HepG2 (cell line): ENCODE measurements at regions not wholly inside any gene's neighbourhood (a gene's known extent, or its start where the extent isn't known, plus 50 kb on each side); places are given as distances from the start of the nearest gene placed in this dataset.

Experiments
- ATAC-seq: fragments of 200-7000 bp; cut with Tn5 transposase; 3 replicates; pipeline ENCODE4 v1.9.1; 2020; ENCODE audit warnings: mild to moderate bottlenecking, moderate library complexity
- BruUV-seq: library from RNA; stranded (reverse); fragments of 400-500 nt; replicated peaks from 2 replicates; lab custom pipeline; 2021; lab: Mats Ljungman, UMichigan
- CTCF ChIA-PET: fragments of 300-600 bp; formaldehyde crosslinking; extraction: SDS; loops from one replicate; lab custom pipeline; 2021; ENCODE audit warnings: low total read pairs, inconsistent platforms, low intra/inter-chr PET ratio; lab: Yijun Ruan, JAX
- POLR2A ChIA-PET: fragments of 350-600 bp; sonication (Branson Sonifier 250); formaldehyde crosslinking; loops from one replicate; lab custom pipeline; 2020; ENCODE audit warnings: antibody characterized with exemption, inconsistent platforms; lab: Yijun Ruan, JAX
- DNase-seq: peaks from one replicate; pipeline ENCODE4 v3.0.0-alpha.2; 2015; ENCODE audit warnings: low spot score
- FAIRE-seq: peaks from 3 replicates; lab custom pipeline; 2011; peaks lifted over from hg19 to GRCh38; lab: Jason Lieb, UNC
- H2AFZ ChIP-seq: one replicate; pipeline ENCODE4 v1.6.1; 2011; ENCODE audit warnings: low read length, inconsistent platforms
- H3K27ac ChIP-seq: fragments of 300-600 bp; 3 replicates; pipeline ENCODE4 v1.8.0; 2011; ENCODE audit warnings: mixed run types, mild to moderate bottlenecking, mixed read lengths, low read length, inconsistent platforms; ENCODE audit not compliant: insufficient read depth; ENCODE audit errors: extremely low read length
- H3K27me3 ChIP-seq, 2 experiments: fragments of 200-600 bp in 1 of 2; 2 replicates in 1 of 2; 3 replicates in 1 of 2; pipeline versions ENCODE4 v1.6.0 to v1.8.0; 2011; ENCODE audit warnings: low read length in 2 of 2, mild to moderate bottlenecking in 2 of 2, moderate library complexity in 2 of 2, inconsistent platforms in 1 of 2; ENCODE audit not compliant: insufficient read depth in 2 of 2, control insufficient read depth in 1 of 2
- H3K36me3 ChIP-seq, 2 experiments: fragments of 200-600 bp in 1 of 2; replicated peaks in 1 of 2; 2 replicates in 1 of 2; 3 replicates in 1 of 2; pipeline versions ENCODE4 v1.5.1 to v1.8.0; 2011; ENCODE audit warnings: low read length in 2 of 2, inconsistent platforms in 1 of 2; ENCODE audit not compliant: insufficient read depth in 2 of 2, control insufficient read depth in 1 of 2
- H3K4me1 ChIP-seq: 2 replicates; pipeline ENCODE4 v1.5.1; 2012; ENCODE audit warnings: low read length, inconsistent platforms; ENCODE audit not compliant: insufficient read depth
- H3K4me2 ChIP-seq: 2 replicates; pipeline ENCODE4 v1.6.0; 2011; ENCODE audit warnings: low read depth, low read length, inconsistent platforms
- H3K4me3 ChIP-seq, 3 experiments: fragments of 200-600 bp in 1 of 3; sonication (generic), shearing (Covaris generic) in 1 of 3; replicated peaks in 1 of 3; 2 replicates each; pipeline ENCODE4 v1.5.1; 2011 to 2016; ENCODE audit warnings: low read length in 3 of 3, inconsistent platforms in 2 of 3, low read depth in 2 of 3, mild to moderate bottlenecking in 2 of 3, control low read depth in 1 of 3, mixed read lengths in 1 of 3; ENCODE audit not compliant: insufficient read depth in 1 of 3
- H3K79me2 ChIP-seq: one replicate; pipeline ENCODE4 v1.6.1; 2011; ENCODE audit warnings: low read length, inconsistent platforms; ENCODE audit not compliant: insufficient read depth
- H3K9ac ChIP-seq: 2 replicates; pipeline ENCODE4 v1.6.0; 2011; ENCODE audit warnings: mild to moderate bottlenecking, low read depth, low read length, inconsistent platforms; ENCODE audit not compliant: insufficient read depth
- H3K9me3 ChIP-seq: 2 replicates; pipeline ENCODE4 v1.5.1; 2012; ENCODE audit warnings: mild to moderate bottlenecking, low read length
- H4K20me1 ChIP-seq: 2 replicates; pipeline ENCODE4 v1.6.0; 2011; ENCODE audit warnings: inconsistent platforms, mild to moderate bottlenecking, low read length, moderate library complexity; ENCODE audit not compliant: insufficient read depth
- ELF1 ChIP-seq: sonication (generic); formaldehyde crosslinking; IDR thresholded peaks from 2 replicates; pipeline ENCODE4 v1.4.0; 2020; ENCODE audit warnings: missing genetic modification reagents
- ELK4 ChIP-seq: sonication (generic); formaldehyde crosslinking; IDR thresholded peaks from 2 replicates; pipeline ENCODE4 v1.9.0; 2021; ENCODE audit warnings: missing genetic modification reagents, borderline replicate concordance
- ETS1 ChIP-seq: sonication (generic); formaldehyde crosslinking; IDR thresholded peaks from 2 replicates; pipeline ENCODE4 v1.4.0; 2020; ENCODE audit warnings: missing genetic modification reagents
- FOXO1 ChIP-seq: sonication (generic); formaldehyde crosslinking; IDR thresholded peaks from 2 replicates; pipeline ENCODE4 v1.4.0; 2020; ENCODE audit warnings: missing genetic modification reagents
- ISX ChIP-seq: sonication (generic); formaldehyde crosslinking; conservative IDR thresholded peaks from 2 replicates; pipeline ENCODE4 v1.5.0; 2020; ENCODE audit warnings: missing genetic modification reagents
- MZF1 ChIP-seq: sonication (generic); formaldehyde crosslinking; IDR thresholded peaks from 2 replicates; pipeline ENCODE4 v1.8.1; 2023; ENCODE audit warnings: mild to moderate bottlenecking, missing genetic modification reagents, borderline replicate concordance
- NFE2L1 ChIP-seq: sonication (generic); formaldehyde crosslinking; IDR thresholded peaks from 2 replicates; pipeline ENCODE4 v1.4.0; 2020; ENCODE audit warnings: missing genetic modification reagents, mild to moderate bottlenecking, borderline replicate concordance
- PRPF4 ChIP-seq: fragments of 200-400 bp; formaldehyde crosslinking; IDR thresholded peaks from 2 replicates; pipeline ENCODE4 v1.6.1; 2016; ENCODE audit warnings: low read length, low read depth; ENCODE audit not compliant: poor library complexity, severe bottlenecking
- RBM39 ChIP-seq: fragments of 200-400 bp; formaldehyde crosslinking; IDR thresholded peaks from one replicate; pipeline ENCODE4 v1.6.1; 2018; ENCODE audit warnings: antibody characterized with exemption, mild to moderate bottlenecking, low read depth, low read length; ENCODE audit not compliant: poor library complexity, severe bottlenecking
- REL ChIP-seq: sonication (generic); formaldehyde crosslinking; conservative IDR thresholded peaks from 2 replicates; pipeline ENCODE4 v1.8.0; 2022; ENCODE audit warnings: mild to moderate bottlenecking, missing genetic modification reagents, moderate library complexity
- SNAI1 ChIP-seq: sonication (generic); formaldehyde crosslinking; IDR thresholded peaks from 2 replicates; pipeline ENCODE4 v1.5.0; 2020; ENCODE audit warnings: mild to moderate bottlenecking, missing genetic modification reagents, borderline replicate concordance
- ZNF34 ChIP-seq: sonication (generic); formaldehyde crosslinking; IDR thresholded peaks from 2 replicates; pipeline ENCODE4 v1.4.0; 2020; ENCODE audit warnings: mild to moderate bottlenecking, missing genetic modification reagents, borderline replicate concordance
- ZNF546 ChIP-seq: sonication (generic); formaldehyde crosslinking; conservative IDR thresholded peaks from 2 replicates; pipeline ENCODE4 v1.8.1; 2023; ENCODE audit warnings: mild to moderate bottlenecking, missing genetic modification reagents
- ZNF619 ChIP-seq: sonication (generic); formaldehyde crosslinking; IDR thresholded peaks from 2 replicates; pipeline ENCODE4 v1.4.0; 2020; ENCODE audit warnings: mild to moderate bottlenecking, missing genetic modification reagents
- ZNF678 ChIP-seq: sonication (generic); formaldehyde crosslinking; IDR thresholded peaks from 2 replicates; pipeline ENCODE4 v1.4.0; 2020; ENCODE audit warnings: mild to moderate bottlenecking, missing genetic modification reagents
- ZNF800 ChIP-seq: sonication (generic); formaldehyde crosslinking; IDR thresholded peaks from 2 replicates; pipeline ENCODE4 v1.4.0; 2020; ENCODE audit warnings: missing genetic modification reagents
- WGBS: methylation state at CpG from one replicate; pipeline ENCODE4 v1.1.6; 2017; ENCODE audit warnings: low lambda C conversion rate; 5-methylcytosine and 5-hydroxymethylcytosine counted together
- in situ Hi-C: cut with HindIII; loops from 2 replicates; pipeline ENCODE4 v1.10.0; 2017; ENCODE audit warnings: low pct_unique_long_range_greater_than_20kb; ENCODE audit not compliant: extremely low pct_ligation_motif_present
- intact Hi-C: fragments of 100-400 bp; cut with micrococcal nuclease; formaldehyde crosslinking; loops from one replicate; pipeline ENCODE4 v1.10.0; 2022; ENCODE audit not compliant: unreplicated experiment

- 1% methylated on average over 5 of the region's 5 CpGs for WGBS
- Histone ChIP-seq H3K4me2 (no peak overlapping the region), H4K20me1 (no peaks in the 10 kb centered on the region), H3K79me2 (no peaks in the 10 kb centered on the region), H3K36me3 (no peaks in the 10 kb centered on the region), H3K9ac (no peak overlapping the region), H3K27me3 (no peaks in the 10 kb centered on the region), H3K4me1 (no peaks in the 10 kb centered on the region), H3K9me3 (no peaks in the 10 kb centered on the region), H2AFZ (no peak overlapping the region), H3K27ac (no peak overlapping the region), H3K4me3 (no peak overlapping the region)
- in situ Hi-C loops (no loop called here), intact Hi-C loops (no loop called here)
- ATAC-seq (no peak), FAIRE-seq (no peak), DNase-seq (no peak)
- no peak for TF ChIP-seq ZNF619 (CRISPR knock-in tag)
- no peak for TF ChIP-seq MZF1
- no peak for TF ChIP-seq SNAI1
- no peak for TF ChIP-seq PRPF4
- no peak for TF ChIP-seq NFE2L1
- no peak for TF ChIP-seq ZNF678
- no peak for TF ChIP-seq ELK4 (CRISPR knock-in tag)
- no peak for TF ChIP-seq ZNF800
- TF ChIP-seq ZNF546 (CRISPR knock-in tag): no peak
- no peak for TF ChIP-seq ETS1 (CRISPR knock-in tag)
- no peak for TF ChIP-seq ZNF34
- TF ChIP-seq RBM39: no peak
- TF ChIP-seq REL (CRISPR knock-in tag): no peak
- no peak for TF ChIP-seq FOXO1 (CRISPR knock-in tag)
- no peak for TF ChIP-seq ELF1
- TF ChIP-seq ISX (CRISPR knock-in tag): no peak
- BruUV-seq: no TSS peak
- ChIA-PET CTCF (no interaction called here), POLR2A (no interaction called here)
Observed at GRCh38 chr12:84464616-84465015, 448.0 kb downstream of the SLC6A15 start.
